ENCODE measurements at regions not wholly inside any gene's neighbourhood (a gene's known extent, or its start where the extent isn't known, plus 50 kb on each side); places are given as distances from the start of the nearest gene placed in this dataset.

DNA sequence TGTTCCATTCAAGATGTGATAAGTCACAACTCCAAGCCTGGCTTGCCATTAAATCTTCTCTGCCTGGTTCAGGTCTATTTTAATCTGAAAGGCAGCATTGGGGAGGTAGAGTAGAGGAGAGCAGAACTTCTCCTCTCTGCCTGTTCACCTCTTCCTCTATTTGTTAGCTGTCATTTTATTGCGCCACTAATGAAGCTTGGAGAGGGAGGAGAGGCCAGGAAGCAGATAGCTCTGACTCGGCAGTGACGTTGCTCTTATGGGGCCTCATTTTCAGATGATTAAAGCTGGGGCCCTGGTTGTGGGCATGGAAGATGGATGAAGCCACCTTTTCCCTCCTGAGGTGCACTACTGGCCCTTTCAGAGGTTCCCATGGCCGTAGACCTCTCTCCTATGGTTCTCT lies 207.3 kb downstream of the MID1IP1 start:
- TF ChIP-seq, protein P1, sequence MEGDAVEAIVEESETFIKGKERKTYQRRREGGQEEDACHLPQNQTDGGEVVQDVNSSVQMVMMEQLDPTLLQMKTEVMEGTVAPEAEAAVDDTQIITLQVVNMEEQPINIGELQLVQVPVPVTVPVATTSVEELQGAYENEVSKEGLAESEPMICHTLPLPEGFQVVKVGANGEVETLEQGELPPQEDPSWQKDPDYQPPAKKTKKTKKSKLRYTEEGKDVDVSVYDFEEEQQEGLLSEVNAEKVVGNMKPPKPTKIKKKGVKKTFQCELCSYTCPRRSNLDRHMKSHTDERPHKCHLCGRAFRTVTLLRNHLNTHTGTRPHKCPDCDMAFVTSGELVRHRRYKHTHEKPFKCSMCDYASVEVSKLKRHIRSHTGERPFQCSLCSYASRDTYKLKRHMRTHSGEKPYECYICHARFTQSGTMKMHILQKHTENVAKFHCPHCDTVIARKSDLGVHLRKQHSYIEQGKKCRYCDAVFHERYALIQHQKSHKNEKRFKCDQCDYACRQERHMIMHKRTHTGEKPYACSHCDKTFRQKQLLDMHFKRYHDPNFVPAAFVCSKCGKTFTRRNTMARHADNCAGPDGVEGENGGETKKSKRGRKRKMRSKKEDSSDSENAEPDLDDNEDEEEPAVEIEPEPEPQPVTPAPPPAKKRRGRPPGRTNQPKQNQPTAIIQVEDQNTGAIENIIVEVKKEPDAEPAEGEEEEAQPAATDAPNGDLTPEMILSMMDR (IDR thresholded peaks at IDR 0.05; ENCODE audit: insufficient read depth in 1 of 2, low read depth in 1 of 2, low read length in 1 of 2, severe bottlenecking in 1 of 2, unreplicated experiment in 1 of 2): no peak
- Mint-ChIP-seq H3K27ac (ENCODE audit: unreplicated experiment) (no peak overlapping the region), H3K4me3 (ENCODE audit: unreplicated experiment) (no peak overlapping the region), H3K4me1 (ENCODE audit: low read depth, unreplicated experiment) (peaks cover 17% of the 10 kb centered on the region), H3K36me3 (ENCODE audit: insufficient read depth, unreplicated experiment) (no peaks in the 10 kb centered on the region), H3K9me3 (ENCODE audit: unreplicated experiment) (peaks cover 5% of the 10 kb centered on the region), H3K27me3 (ENCODE audit: insufficient read depth, unreplicated experiment) (no peaks in the 10 kb centered on the region)
- intact Hi-C loops (cut with micrococcal nuclease; ENCODE audit: unreplicated experiment): no loop called here
- ChIA-PET CTCF (no interaction called here), POLR2A (no interaction called here)
- peaks cover 4% of the 10 kb centered on the region; the same call in 1 of the 2 replicates for H3K4me1 ChIP-seq
- H3K36me3 ChIP-seq (ENCODE audit: control insufficient read depth, insufficient read depth, low read length): no peaks in the 10 kb centered on the region
- H3K4me3 ChIP-seq (ENCODE audit: low read depth, low read length): no peak overlapping the region
- no TSS peak for BruUV-seq (replicated peaks)
- no peaks in the 10 kb centered on the region for H3K27me3 ChIP-seq (replicated peaks; ENCODE audit: control insufficient read depth, insufficient read depth, low read length)
- no peaks in the 10 kb centered on the region for H3K9me3 ChIP-seq
- DNase-seq: no peak

DNA sequence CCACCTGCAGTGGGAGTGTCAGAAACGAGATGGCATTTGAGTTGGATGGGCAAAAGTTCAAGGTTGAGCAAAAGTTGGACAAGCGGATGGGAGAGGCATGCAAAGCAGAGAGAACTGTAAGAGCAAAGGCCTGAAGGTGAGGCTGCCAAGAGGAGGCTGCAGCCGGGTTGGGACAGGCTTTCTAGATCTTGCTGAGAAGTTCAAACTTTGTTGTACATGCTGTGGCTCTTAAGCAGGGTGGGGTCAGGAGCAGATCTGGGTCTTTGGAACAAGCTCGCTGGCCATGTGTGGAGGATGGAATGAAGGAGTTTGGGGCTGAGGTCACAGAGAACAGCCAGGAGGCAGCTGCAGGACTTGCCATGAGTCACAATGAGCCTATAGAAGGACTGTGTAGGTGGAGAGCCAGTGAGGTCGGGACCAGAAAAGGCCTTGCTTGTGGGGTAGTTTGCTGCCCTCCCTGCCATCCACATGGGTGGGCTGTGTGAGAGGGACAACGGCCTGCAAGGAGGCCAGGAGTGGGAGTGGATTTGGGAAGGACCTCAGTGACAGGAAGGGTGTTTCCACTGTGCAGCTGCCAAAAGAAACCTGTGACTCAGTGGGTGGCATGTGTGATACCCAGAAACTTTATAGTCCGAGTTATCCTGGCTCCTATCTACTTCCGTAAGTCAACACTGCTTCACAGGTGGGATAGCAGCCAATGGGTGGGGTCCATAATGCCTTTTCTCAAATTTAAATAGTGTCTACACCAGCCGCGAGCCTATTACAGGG lies 210.4 kb downstream of the MID1IP1 start:
- Mint-ChIP-seq H3K9me3 (ENCODE audit: unreplicated experiment) (no peaks in the 10 kb centered on the region), H3K4me1 (ENCODE audit: low read depth, unreplicated experiment) (peaks cover 18% of the 10 kb centered on the region), H3K36me3 (ENCODE audit: insufficient read depth, unreplicated experiment) (no peaks in the 10 kb centered on the region), H3K27ac (ENCODE audit: unreplicated experiment) (no peak overlapping the region), H3K27me3 (ENCODE audit: insufficient read depth, unreplicated experiment) (no peaks in the 10 kb centered on the region), H3K4me3 (ENCODE audit: unreplicated experiment) (no peak overlapping the region)
- Histone ChIP-seq H3K4me3 (ENCODE audit: low read depth, low read length) (no peak overlapping the region), H3K4me1 (peaks cover 15% of the 10 kb centered on the region), H3K27me3 (replicated peaks; ENCODE audit: control insufficient read depth, insufficient read depth, low read length) (no peaks in the 10 kb centered on the region), H3K9me3 (no peaks in the 10 kb centered on the region), H3K36me3 (ENCODE audit: control insufficient read depth, insufficient read depth, low read length) (no peaks in the 10 kb centered on the region)
- TF ChIP-seq, protein P1 (IDR thresholded peaks at IDR 0.05; ENCODE audit: insufficient read depth in 1 of 2, low read depth in 1 of 2, low read length in 1 of 2, severe bottlenecking in 1 of 2, unreplicated experiment in 1 of 2): no peak
- intact Hi-C loops (cut with micrococcal nuclease; ENCODE audit: unreplicated experiment): no loop called here
- no peak for DNase-seq
- POLR2A ChIA-PET: no interaction called here
- no TSS peak for BruUV-seq (replicated peaks)
- CTCF ChIA-PET: no interaction called here

DNA sequence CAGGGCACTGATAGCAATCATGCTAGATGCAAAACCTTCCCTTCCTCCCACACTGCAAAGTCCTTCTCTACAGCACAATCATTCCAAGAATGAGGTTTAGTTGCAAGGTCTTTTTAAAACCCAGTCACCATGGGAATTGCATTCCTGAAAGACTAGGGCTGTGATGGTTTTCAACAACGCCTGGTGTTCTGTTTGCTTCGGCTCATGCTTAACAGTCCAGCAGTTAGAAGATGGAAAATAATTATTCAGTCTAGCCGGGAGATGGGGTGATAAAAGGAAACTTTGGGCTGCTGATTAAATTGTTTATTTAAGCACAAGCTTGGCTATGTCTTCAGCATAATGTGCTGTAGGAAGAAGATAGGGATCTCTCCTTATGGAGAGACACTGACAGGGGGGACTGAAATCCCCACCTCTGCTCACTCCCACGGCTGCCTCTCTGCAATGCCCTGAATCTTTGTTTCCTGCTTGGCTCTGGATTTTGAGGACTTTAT lies 211.4 kb downstream of the MID1IP1 start:
- ChIA-PET POLR2A (no interaction called here), CTCF (no interaction called here)
- H3K36me3 ChIP-seq (ENCODE audit: control insufficient read depth, insufficient read depth, low read length): no peaks in the 10 kb centered on the region
- H3K36me3 Mint-ChIP-seq (ENCODE audit: insufficient read depth, unreplicated experiment): no peaks in the 10 kb centered on the region
- H3K4me1 ChIP-seq: peaks cover 24% of the 10 kb centered on the region
- no peak overlapping the region for H3K4me3 ChIP-seq (ENCODE audit: low read depth, low read length)
- no peaks in the 10 kb centered on the region for H3K27me3 ChIP-seq (replicated peaks; ENCODE audit: control insufficient read depth, insufficient read depth, low read length)
- no peaks in the 10 kb centered on the region for H3K9me3 Mint-ChIP-seq (ENCODE audit: unreplicated experiment)
- H3K4me3 Mint-ChIP-seq (ENCODE audit: unreplicated experiment): no peak overlapping the region
- H3K9me3 ChIP-seq: no peaks in the 10 kb centered on the region
- peaks cover 28% of the 10 kb centered on the region for H3K4me1 Mint-ChIP-seq (ENCODE audit: low read depth, unreplicated experiment)
- no peak for DNase-seq
- H3K27me3 Mint-ChIP-seq (ENCODE audit: insufficient read depth, unreplicated experiment): no peaks in the 10 kb centered on the region
- no peak overlapping the region for H3K27ac Mint-ChIP-seq (ENCODE audit: unreplicated experiment)
- BruUV-seq (replicated peaks): no TSS peak
- TF ChIP-seq, protein P1 (IDR thresholded peaks at IDR 0.05; ENCODE audit: insufficient read depth in 1 of 2, low read depth in 1 of 2, low read length in 1 of 2, severe bottlenecking in 1 of 2, unreplicated experiment in 1 of 2): no peak
- intact Hi-C loops (cut with micrococcal nuclease; ENCODE audit: unreplicated experiment): no loop called here

Measured in Caco-2 (cell line).